Osteocyte (in vitro differentiated cells): ENCODE measurements at regions not wholly inside any gene's neighbourhood (a gene's known extent, or its start where the extent isn't known, plus 50 kb on each side); places are given as distances from the start of the nearest gene placed in this dataset.

ENCODE experiments used
- DNase-seq: peaks from one replicate; pipeline ENCODE4 v3.0.0; 2021; ENCODE audit warnings: mixed read lengths; ENCODE audit not compliant: unreplicated experiment; ENCODE audit errors: extremely low spot score
- H3K27ac Mint-ChIP-seq: one replicate; pipeline ENCODE4 v1.8.0; 2021; ENCODE audit warnings: mild to moderate bottlenecking, mixed read lengths; ENCODE audit not compliant: unreplicated experiment
- H3K27me3 Mint-ChIP-seq: one replicate; pipeline ENCODE4 v1.8.0; 2021; ENCODE audit warnings: mixed read lengths; ENCODE audit not compliant: unreplicated experiment
- H3K36me3 Mint-ChIP-seq: one replicate; pipeline ENCODE4 v1.8.0; 2021; ENCODE audit warnings: mixed read lengths; ENCODE audit not compliant: unreplicated experiment
- H3K4me1 Mint-ChIP-seq: one replicate; pipeline ENCODE4 v1.8.0; 2021; ENCODE audit warnings: mixed read lengths; ENCODE audit not compliant: unreplicated experiment
- H3K4me3 Mint-ChIP-seq: one replicate; pipeline ENCODE4 v1.8.0; 2021; ENCODE audit warnings: mild to moderate bottlenecking, moderate library complexity, mixed read lengths; ENCODE audit not compliant: unreplicated experiment
- H3K9me3 Mint-ChIP-seq: one replicate; pipeline ENCODE4 v1.8.0; 2021; ENCODE audit warnings: mixed read lengths; ENCODE audit not compliant: unreplicated experiment
- TF ChIP-seq, protein P1 (sequence below): fragments of 200-600 bp; sonication (generic); IDR thresholded peaks from 2 replicates; pipeline ENCODE4 v1.5.0; 2021; ENCODE audit warnings: antibody characterized with exemption, mild to moderate bottlenecking, moderate library complexity

DNA sequence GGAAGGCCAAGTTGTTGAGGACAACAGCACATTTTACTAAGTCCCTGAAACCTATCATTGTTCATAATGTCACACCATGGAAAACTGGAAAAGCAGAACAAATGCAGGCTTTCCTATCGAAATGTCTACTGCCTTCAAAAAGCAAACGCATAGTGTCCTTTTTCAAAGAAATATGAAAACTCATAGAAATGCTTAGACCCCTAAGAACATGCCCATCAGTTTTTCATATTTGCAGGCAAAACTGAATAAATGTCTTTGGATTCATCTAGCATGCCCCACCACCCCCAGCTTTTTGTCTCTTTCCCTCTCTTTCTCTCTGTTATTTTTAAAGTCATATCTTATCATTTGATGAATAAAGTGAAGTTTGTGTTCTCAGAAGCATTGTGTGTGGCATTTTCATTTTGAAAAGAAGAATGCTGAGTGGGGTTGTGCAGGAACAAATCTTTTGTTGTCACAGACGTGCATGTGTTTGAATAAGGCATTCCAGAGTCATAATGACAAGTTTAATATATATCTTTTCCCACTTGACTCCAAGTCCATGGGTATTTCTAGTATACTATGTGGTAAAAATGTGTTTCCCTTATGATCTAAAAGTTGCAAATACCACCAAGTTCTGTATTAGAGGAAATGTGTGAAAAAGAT lies 2180.0 kb upstream of the PIK3C3 start:
- Mint-ChIP-seq H3K4me3 (no peak overlapping the region), H3K27ac (no peak overlapping the region), H3K9me3 (peaks cover 12% of the 10 kb centered on the region)

GRCh38 chr18:39773646-39774045 lies 2181.4 kb upstream of the PIK3C3 start:
- Mint-ChIP-seq H3K27me3 (no peaks in the 10 kb centered on the region), H3K36me3 (no peaks in the 10 kb centered on the region), H3K4me3 (no peak overlapping the region), H3K27ac (no peak overlapping the region), H3K9me3 (peaks cover 10% of the 10 kb centered on the region), H3K4me1 (peaks cover 37% of the 10 kb centered on the region)
- TF ChIP-seq, protein P1, sequence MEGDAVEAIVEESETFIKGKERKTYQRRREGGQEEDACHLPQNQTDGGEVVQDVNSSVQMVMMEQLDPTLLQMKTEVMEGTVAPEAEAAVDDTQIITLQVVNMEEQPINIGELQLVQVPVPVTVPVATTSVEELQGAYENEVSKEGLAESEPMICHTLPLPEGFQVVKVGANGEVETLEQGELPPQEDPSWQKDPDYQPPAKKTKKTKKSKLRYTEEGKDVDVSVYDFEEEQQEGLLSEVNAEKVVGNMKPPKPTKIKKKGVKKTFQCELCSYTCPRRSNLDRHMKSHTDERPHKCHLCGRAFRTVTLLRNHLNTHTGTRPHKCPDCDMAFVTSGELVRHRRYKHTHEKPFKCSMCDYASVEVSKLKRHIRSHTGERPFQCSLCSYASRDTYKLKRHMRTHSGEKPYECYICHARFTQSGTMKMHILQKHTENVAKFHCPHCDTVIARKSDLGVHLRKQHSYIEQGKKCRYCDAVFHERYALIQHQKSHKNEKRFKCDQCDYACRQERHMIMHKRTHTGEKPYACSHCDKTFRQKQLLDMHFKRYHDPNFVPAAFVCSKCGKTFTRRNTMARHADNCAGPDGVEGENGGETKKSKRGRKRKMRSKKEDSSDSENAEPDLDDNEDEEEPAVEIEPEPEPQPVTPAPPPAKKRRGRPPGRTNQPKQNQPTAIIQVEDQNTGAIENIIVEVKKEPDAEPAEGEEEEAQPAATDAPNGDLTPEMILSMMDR, result no peak
- DNase-seq, result no peak

More for the DNA sequence above, 2180.0 kb upstream of the PIK3C3 start:
- TF ChIP-seq, protein P1, result no peak
- H3K27me3 Mint-ChIP-seq, result no peaks in the 10 kb centered on the region
- no peaks in the 10 kb centered on the region for H3K36me3 Mint-ChIP-seq
- DNase-seq, result no peak
- H3K4me1 Mint-ChIP-seq, result peaks cover 37% of the 10 kb centered on the region

- DNase-seq, result no peak
Observed at GRCh38 chr18:39772155-39772919, 2182.7 kb upstream of the PIK3C3 start.

GRCh38 chr18:39770399-39770798 lies 2184.6 kb upstream of the PIK3C3 start:
- TF ChIP-seq, protein P1, result no peak

More at GRCh38 chr18:39772155-39772919, 2182.7 kb upstream of the PIK3C3 start:
- TF ChIP-seq, protein P1, result no peak
- no peaks in the 10 kb centered on the region for H3K36me3 Mint-ChIP-seq
- H3K4me3 Mint-ChIP-seq, result no peak overlapping the region
- no peak overlapping the region for H3K27ac Mint-ChIP-seq
- H3K27me3 Mint-ChIP-seq, result no peaks in the 10 kb centered on the region
- peaks cover 37% of the 10 kb centered on the region for H3K4me1 Mint-ChIP-seq
- H3K9me3 Mint-ChIP-seq, result peaks cover 10% of the 10 kb centered on the region

DNA sequence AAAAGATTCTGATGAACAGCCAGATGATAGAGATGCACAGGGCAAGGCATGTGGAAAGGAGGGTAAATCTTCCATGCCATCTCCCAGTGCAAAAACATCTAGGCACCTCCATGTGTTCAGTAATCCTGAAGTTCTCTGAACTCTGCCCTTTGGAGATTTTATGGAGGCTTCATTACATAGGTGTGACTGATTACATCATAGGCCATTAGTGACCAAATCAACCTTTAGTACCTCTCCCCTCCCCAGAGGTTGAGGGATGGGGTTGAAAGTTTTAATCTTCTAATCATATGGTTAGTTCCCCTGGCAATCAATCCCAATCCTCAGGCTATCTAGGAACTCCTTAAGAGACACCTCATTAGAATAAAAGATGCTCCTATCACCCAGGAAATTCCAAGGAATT lies 2190.2 kb upstream of the PIK3C3 start:
- no peaks in the 10 kb centered on the region for H3K36me3 Mint-ChIP-seq
- H3K27ac Mint-ChIP-seq, result no peak overlapping the region

More at GRCh38 chr18:39770399-39770798, 2184.6 kb upstream of the PIK3C3 start:
- Mint-ChIP-seq H3K4me3 (no peak overlapping the region), H3K27me3 (no peaks in the 10 kb centered on the region), H3K9me3 (peaks cover 10% of the 10 kb centered on the region), H3K36me3 (no peaks in the 10 kb centered on the region), H3K27ac (no peak overlapping the region), H3K4me1 (peaks cover 25% of the 10 kb centered on the region)
- no peak for DNase-seq

More for the DNA sequence above, 2190.2 kb upstream of the PIK3C3 start:
- Mint-ChIP-seq H3K4me1 (peaks cover 4% of the 10 kb centered on the region), H3K4me3 (no peak overlapping the region), H3K9me3 (no peaks in the 10 kb centered on the region), H3K27me3 (no peaks in the 10 kb centered on the region)
- TF ChIP-seq, protein P1, result no peak
- no peak for DNase-seq
